ENCODE measurements at regions not wholly inside any gene's neighbourhood (a gene's known extent, or its start where the extent isn't known, plus 50 kb on each side); places are given as distances from the start of the nearest gene placed in this dataset.
A peak's percentile ranks its signal among the peaks of the same experiment; 100 is the strongest.

GRCh38 chr6:14270142-14270893 is 152.7 kb downstream of the CD83 start:
- no peak for TF ChIP-seq CTCF (IDR thresholded peaks at IDR 0.05)
- Mint-ChIP-seq H3K9me3 (ENCODE audit: unreplicated experiment) (no peaks in the 10 kb centered on the region), H3K27ac (ENCODE audit: unreplicated experiment) (no peak overlapping the region), H3K36me3 (ENCODE audit: unreplicated experiment) (no peaks in the 10 kb centered on the region), H3K4me1 (ENCODE audit: unreplicated experiment) (peaks cover 8% of the 10 kb centered on the region), H3K27me3 (ENCODE audit: unreplicated experiment) (peaks cover 18% of the 10 kb centered on the region), H3K4me3 (ENCODE audit: unreplicated experiment) (no peak overlapping the region)
- DNase-seq (ENCODE audit: extremely low spot score, unreplicated experiment): peak; percentile 66

GRCh38 chr6:14270925-14271788 is 153.6 kb downstream of the CD83 start:
- Mint-ChIP-seq H3K4me3 (ENCODE audit: unreplicated experiment) (no peak overlapping the region), H3K27ac (ENCODE audit: unreplicated experiment) (no peak overlapping the region), H3K4me1 (ENCODE audit: unreplicated experiment) (peaks cover 9% of the 10 kb centered on the region), H3K27me3 (ENCODE audit: unreplicated experiment) (peaks cover 14% of the 10 kb centered on the region), H3K9me3 (ENCODE audit: unreplicated experiment) (no peaks in the 10 kb centered on the region), H3K36me3 (ENCODE audit: unreplicated experiment) (no peaks in the 10 kb centered on the region)
- TF ChIP-seq CTCF (IDR thresholded peaks at IDR 0.05): no peak
- DNase-seq (ENCODE audit: extremely low spot score, unreplicated experiment): peak; percentile 69

GRCh38 chr6:14271789-14272736 is 154.5 kb downstream of the CD83 start:
- Mint-ChIP-seq H3K9me3 (ENCODE audit: unreplicated experiment) (no peaks in the 10 kb centered on the region), H3K27ac (ENCODE audit: unreplicated experiment) (no peak overlapping the region), H3K4me3 (ENCODE audit: unreplicated experiment) (no peak overlapping the region), H3K4me1 (ENCODE audit: unreplicated experiment) (peaks cover 17% of the 10 kb centered on the region), H3K36me3 (ENCODE audit: unreplicated experiment) (no peaks in the 10 kb centered on the region), H3K27me3 (ENCODE audit: unreplicated experiment) (peaks cover 5% of the 10 kb centered on the region)
- TF ChIP-seq CTCF (IDR thresholded peaks at IDR 0.05): no peak
- peak; percentile 13 for DNase-seq (ENCODE audit: extremely low spot score, unreplicated experiment)

- peaks cover 5% of the 10 kb centered on the region for H3K27me3 Mint-ChIP-seq (ENCODE audit: unreplicated experiment)
These were observed 155.1 kb downstream of the CD83 start for GRCh38 chr6:14272737-14273085.

More at GRCh38 chr6:14272737-14273085, 155.1 kb downstream of the CD83 start:
- no peak overlapping the region for H3K27ac Mint-ChIP-seq (ENCODE audit: unreplicated experiment)
- no peaks in the 10 kb centered on the region for H3K9me3 Mint-ChIP-seq (ENCODE audit: unreplicated experiment)
- no peak overlapping the region for H3K4me3 Mint-ChIP-seq (ENCODE audit: unreplicated experiment)
- peaks cover 23% of the 10 kb centered on the region for H3K4me1 Mint-ChIP-seq (ENCODE audit: unreplicated experiment)
- no peaks in the 10 kb centered on the region for H3K36me3 Mint-ChIP-seq (ENCODE audit: unreplicated experiment)
- peak; percentile 27 for DNase-seq (ENCODE audit: extremely low spot score, unreplicated experiment)
- TF ChIP-seq CTCF (IDR thresholded peaks at IDR 0.05): no peak

Measured in osteocyte (in vitro differentiated cells).